GM18498 (cell line): ENCODE measurements at regions not wholly inside any gene's neighbourhood (a gene's known extent, or its start where the extent isn't known, plus 50 kb on each side); places are given as distances from the start of the nearest gene placed in this dataset.
"Not testable (repeated sequence)": the region's sequence is repeated elsewhere in the genome, so short reads cannot be mapped to it uniquely, and the experiment has no call there.

ENCODE experiments used
- ATAC-seq: cut with Tn5 transposase; IDR thresholded peaks from one replicate; pipeline ENCODE4 v1.9.1; 2021; ENCODE audit warnings: mild to moderate bottlenecking, moderate library complexity; ENCODE audit not compliant: unreplicated experiment

DNA sequence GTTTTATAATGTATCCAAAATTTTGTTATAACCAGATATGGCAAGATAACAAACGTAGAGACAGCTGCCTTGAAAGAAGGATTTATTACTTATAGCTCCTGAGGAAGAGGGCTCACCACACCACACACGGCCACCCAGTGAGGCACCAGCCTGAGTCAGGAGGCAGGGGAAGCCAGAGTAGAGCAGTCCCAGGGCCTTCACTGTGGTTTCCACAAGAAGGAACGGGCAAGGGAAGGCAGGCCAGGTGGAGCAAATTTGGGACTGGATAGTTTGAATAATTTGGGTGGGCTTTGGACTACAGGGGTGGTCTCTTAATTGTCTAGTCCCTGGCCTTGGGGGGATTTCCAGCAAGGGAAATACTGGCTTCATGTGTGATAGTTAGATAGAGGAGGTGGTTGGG lies 72.5 kb downstream of the RRAGC start:
- no peak for ATAC-seq

DNA sequence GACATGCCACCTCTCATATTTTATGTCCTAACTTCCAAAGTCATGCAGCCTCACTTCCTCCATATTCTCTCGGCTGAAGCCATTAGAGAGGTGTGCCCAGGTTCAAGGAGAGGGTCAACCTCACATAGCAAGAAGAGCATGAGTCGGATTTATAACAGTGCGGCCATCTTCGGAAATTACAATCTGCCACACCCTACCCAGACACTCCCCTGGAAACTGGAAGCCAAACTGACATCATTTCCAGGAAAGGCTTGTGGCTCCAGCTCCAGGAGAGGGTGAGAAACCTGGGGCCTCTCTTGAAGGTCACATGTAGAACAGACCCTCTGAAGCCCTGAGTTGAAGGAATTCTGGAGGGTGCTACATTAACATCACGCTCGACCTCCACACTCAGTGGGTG lies 73.5 kb downstream of the RRAGC start:
- ATAC-seq, result no peak

DNA sequence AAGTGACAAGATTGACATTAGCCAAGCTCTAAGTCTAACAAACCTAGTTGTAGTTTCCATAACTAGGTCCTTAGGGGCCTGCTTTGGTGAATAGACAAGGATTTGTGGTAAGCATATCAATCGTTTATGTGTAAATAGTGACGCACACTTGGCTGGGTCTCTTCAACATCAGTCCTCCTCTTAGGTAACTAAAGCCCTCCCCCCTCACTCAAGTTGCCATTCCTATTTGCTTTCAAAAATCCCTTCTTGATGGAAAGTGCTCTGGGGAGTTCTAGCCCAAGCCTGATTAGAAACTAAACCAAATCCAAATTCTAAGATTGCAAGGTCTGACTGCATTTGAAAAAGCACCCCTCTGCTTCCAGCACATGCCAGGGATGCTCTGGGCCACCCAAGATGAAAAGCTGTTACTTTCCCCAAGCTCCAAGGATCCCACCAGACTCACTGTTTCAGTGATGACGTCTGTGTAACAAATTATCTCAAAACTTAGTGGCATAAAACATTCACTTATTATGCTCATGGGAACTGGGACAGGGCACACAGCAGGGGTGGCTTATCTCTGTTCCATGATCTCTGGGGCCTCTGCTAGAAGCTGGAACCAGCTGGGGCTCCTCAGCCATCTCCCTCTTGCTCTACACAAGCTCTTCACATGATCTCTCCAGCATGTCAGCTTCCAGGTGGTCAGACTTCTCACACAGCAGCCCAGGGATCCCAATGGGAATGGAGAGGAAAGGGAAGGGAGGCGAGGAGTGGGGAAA lies 74.1 kb downstream of the RRAGC start:
- no peak for ATAC-seq

DNA sequence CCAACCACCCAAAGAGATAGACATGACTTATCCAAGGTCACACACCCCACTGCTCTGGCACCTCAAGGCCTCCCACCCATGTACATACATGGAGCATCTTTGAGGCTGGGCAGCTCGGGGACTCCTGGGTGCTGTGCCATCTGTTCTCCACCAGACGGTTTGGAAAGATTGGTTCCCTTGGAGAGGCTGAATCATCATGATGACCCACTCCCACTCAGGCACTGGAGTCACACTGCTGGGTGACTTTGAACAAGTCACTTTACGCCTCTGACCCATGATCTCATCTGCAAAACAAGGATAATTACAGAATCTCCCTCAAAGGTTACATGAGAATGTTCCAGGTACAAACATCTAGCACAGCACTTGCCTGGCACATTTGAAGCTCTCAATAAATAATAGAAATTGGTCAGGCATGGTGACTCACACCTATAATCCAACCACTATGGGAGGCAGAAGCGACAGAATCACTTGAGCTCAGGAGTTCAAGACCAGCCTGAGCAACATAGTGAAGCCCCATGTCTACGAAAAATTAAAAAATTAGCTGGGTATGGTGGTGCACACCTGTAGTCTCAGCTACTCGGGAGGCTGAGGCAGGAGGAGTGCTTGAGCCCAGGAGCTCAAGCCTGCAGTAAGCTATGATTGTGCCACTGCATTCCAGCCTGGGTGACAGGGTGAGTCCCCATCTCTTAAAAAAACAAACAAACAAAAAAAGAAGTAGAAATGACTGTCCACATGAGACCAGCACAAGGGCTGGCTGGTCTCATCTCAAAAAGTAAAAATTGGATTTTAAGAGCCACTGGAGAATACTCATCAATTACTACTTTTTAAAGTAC lies 74.9 kb downstream of the RRAGC start:
- no peak for ATAC-seq

DNA sequence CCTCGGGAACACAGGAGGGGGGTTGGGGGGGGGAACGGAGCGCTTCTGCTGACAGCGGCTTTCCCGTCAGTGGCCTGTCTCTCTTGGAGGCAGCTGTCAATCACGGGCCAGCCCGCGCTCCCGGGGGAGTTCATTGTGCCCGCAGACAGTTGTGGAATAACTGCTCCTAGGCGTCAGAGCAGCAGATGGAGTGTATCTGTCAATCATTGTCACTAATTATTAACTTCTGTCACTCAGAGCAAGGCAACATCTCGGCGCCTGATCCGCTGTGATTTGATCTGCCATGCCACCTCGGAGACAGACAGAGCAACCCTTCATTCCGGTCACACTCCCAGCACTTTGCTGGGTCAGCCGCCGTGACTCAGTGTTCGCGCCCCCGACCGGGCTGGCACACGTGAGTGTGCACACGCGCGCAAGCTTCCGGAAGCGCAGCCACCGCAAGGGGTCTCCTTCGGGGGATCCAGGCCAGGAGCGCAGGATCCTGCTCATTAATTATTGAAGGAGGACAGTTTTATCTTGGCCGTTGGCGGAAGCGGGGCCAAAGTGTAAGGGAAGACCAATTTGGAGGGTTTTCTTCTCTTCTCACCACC lies 75.8 kb downstream of the RRAGC start:
- no peak for ATAC-seq

DNA sequence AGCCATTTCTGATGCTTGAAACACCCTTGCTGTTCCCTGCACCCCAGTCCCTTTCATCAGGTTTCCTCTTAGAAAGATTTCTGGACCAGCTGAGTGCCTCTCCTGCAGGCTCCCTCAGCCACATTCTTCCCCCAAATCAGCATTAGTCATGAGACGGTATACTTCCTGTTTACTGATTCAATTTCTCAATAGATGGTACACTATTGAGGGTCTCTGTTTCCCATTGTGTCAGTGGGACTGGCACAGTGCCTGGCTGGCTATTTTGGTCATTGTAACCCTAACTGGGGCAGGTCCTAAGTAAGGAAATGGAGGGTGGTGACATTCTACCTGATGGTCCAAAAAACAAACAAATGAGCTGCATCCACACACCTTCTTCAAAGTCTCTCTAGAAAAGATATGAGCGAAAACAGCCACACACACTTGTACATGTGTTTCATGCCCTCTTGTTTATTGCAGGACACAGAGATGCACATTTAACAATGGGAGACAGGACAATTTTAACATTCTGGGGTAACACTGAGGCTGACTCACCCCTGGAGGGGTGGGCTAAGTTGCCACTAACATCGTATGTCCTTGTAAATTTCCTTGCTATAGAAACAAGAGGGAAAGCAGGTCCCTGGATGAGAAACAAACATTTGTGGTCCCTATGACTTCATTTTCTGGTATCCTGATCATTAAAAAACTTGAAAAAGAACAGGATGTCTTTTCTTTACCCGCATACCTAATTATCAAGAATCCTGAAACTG lies 77.5 kb downstream of the RRAGC start:
- no peak for ATAC-seq

DNA sequence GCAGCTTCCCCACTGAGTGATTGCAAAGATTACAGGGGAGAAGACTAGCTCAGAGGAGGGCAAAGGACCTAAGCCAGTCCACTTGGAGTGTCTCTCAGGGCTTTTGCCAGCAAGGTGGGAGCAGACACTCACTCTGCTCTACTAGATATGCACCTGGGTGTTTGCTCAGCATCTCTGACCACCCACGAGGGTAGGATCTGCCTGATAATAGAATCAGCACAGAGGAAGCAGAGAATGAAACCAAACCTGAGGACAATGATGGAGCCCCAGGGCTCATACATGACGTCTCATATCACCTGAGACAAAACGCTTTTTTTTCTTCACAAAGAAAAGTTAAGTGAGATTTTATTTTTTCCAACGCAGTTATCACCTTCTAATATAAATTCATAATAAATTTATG lies 79.4 kb downstream of the RRAGC start:
- ATAC-seq, result no peak

DNA sequence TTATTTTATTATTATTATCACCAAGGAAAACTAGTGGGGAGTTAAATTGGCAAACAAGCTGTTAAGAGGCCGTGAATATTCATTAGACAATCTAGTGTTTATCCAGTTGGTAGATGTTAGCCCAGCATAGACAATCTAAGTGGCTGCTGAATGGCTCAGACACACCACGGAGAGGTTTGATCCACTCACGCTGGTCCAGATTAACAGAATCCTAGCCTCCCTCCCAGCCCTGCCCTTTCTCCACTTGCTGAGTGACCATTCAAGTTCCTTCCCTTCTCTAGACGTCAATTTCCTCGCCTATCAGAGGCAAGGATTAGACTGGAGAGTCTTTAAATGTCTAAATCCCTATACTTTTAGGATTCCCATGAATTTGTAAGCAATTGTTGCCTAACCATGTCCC lies 80.1 kb downstream of the RRAGC start:
- no peak for ATAC-seq

DNA sequence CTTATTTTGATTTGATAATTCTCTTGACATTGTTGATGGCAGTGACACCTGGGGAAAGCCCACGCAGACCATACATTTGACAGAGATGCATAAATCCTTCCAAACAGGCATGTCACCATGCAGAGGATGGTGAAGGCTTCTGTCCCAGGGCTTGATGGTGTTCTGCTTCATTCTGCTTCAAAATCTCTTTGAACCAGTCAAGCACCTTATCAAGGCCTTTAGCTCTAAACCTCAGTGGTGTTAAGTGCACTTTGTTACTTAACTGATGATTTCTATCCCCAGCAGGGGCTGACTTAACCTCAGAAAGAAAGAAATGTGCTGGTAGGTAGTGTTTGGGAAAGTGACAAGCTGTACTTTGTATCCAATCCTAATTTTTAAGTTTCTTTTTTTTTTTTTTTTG lies 81.1 kb downstream of the RRAGC start:
- ATAC-seq, result no peak

DNA sequence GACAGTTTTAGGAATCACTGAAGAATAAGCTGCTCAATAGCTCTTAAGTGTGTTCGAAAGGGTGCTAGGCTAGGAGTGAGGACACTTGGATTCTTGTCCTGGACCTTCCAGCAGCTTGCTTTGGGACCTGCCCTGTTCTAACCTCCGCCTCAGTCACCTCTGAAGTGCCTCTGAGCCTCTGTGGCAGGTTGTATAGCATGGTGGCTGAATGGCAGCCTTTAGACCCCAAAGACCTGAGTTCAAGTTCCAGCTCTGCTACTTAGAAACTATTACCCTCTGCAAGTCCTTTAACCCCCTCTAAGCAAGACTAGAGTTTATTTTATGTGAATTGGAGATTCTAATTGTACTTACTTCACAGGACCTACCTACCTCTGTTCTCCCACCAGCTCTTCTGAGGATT lies 81.5 kb downstream of the RRAGC start:
- no peak for ATAC-seq

DNA sequence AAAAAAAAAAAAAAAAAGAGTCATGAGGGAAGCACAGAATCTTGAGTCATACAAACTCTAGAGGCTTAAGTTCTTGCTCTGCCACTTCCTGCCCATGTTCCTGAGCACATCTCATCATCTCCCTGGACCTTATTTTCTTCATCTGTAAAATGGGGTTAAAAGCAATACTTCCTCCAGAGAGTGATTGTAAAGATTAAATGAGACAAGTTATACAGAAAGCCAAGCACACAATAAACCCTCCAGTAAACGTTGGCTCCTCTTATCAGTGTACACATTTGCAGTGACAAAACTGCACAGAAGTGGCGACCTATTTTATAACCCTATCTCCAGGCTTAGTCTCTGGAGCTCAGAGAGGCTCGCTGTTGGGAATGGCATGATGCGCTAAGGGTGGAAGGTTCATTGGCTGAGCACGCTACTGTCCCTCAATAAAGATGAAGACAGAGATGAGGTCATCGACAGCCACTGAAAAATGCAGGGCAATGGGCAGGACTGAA lies 82.1 kb downstream of the RRAGC start:
- ATAC-seq, result no peak

DNA sequence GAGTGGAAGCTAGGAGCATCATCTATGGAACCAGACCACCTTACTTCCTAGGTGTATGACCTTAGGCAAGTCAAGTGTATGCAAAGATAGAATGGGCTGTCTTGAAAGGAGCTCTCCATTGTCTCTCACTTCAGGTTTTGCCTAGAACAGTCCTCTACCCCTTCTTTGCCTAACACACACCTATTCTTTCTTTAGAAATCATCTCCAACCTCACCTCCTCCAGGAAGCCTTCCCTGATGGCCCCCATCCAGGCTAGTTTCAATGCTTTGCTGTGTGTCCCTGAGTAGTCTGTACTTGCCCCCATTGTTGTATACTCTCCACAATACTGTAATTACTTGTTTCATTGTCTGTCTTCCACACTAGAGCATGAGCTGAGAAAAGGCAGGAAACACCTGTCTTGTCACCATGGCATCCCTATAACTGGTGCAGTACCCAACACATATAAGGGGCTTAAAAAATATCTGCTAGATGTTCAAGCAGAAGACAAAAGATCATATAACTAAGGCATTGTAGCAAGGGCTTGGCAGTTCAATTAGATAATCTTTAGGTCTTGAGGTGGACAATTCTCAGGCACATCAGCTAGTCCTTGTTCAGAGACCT lies 83.0 kb downstream of the RRAGC start:
- ATAC-seq, result no peak

DNA sequence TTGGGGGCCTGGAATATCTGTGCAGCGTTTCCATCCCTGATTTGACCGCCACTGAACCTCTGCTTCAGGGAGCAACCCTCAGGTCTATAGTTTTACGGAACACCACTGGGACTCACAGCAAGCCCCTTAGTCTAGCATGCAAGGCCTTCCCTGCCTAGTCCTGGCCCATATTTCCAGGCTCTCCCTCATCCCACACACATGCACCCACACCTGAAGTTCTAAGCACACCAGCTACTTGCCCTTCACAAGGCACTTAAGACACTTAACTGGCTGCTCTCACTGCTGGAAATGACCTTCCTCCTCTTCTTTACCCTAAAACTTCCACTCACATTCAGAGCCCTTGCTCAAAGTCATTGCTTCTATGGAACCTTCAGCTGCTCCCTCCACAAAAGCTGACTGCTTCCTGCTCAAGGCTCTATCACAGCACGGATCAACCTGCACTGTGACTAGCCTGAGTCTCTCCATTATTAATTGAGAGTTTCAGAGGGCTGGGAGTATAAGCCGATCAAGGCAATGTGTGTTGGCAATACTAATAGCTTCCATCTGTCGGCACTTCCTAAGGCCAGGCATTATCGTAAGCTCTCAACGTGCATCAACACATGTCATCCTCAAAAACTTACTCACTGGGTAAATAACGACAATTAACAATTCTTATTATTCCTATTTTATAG lies 84.3 kb downstream of the RRAGC start:
- ATAC-seq, result no peak

DNA sequence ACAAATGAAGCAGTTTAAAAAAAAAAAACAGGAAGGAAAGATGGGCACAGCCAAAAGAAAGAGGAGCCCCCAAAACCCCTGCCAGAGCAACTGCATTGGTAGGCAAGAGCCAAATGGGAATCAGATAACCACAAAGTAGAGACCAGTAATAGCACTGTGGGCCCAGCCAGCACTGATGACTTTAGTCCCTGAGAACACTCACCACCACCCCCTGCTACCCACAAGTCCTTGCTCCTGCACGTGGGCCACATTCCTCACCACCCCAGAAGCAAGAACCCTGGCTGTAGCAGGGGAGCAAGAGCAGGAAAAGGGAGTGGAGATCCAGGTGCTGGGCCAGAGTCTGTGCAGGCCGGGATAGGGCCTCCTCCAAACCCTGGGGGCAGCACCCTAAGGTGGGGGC lies 86.1 kb downstream of the RRAGC start:
- ATAC-seq, result no peak

DNA sequence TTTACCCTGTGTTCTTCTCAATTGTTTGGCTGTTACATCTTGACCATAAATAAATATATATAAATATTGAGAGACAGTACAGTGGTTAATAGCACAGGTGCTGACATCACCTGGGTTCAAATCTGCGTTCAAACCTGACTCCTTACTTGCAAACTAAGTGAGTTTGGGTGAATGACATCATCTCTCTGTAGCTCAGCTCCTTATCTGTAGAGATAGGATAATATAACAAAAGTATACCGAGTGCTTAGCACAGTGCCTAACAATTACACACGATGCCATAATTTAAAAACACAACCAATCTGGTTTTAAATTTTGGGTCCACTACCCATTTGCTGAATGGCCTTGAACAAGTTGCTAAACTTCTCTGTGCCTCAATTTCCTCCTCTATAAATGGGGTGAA lies 86.6 kb downstream of the RRAGC start:
- ATAC-seq, result no peak

DNA sequence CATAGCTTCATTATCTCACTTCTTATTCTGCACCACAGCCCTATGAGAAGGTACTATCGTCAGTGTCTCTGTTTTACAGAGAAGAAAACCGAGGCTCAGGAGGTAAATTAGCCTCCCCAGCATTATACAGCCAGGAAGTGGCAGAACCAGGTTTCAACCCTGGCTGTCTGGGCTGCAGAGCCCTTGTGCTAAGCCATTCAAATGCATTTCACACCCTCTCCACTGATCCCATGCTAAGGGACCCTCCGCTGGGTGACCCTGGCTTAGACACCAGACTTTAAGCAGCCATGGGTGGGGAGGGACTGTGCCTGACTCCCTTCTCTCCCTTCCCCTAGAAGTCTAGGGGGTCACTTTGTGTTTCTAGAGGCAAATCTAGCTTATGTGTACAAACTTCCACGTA lies 87.5 kb downstream of the RRAGC start:
- ATAC-seq, result no peak

DNA sequence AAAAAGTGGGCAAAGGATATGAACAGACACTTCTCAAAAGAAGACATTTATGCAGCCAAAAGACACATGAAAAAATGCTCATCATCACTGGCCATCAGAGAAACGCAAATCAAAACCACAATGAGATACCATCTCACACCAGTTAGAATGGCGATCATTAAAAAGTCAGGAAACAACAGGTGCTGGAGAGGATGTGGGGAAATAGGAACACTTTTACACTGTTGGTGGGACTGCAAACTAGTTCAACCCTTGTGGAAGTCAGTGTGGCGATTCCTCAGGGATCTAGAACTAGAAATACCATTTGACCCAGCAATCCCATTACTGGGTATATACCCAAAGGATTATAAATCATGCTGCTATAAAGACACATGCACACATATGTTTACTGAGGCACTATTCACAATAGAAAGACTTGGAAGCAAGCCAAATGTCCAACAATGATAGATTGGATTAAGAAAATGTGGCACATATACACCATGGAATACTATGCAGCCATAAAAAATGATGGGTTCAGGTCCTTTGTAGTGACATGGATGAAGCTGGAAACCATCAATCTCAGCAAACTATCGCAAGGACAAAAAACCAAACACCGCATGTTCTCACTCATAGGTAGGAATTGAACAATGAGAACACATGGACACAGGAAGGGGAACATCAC lies 88.9 kb downstream of the RRAGC start:
- ATAC-seq, result not testable (repeated sequence)

DNA sequence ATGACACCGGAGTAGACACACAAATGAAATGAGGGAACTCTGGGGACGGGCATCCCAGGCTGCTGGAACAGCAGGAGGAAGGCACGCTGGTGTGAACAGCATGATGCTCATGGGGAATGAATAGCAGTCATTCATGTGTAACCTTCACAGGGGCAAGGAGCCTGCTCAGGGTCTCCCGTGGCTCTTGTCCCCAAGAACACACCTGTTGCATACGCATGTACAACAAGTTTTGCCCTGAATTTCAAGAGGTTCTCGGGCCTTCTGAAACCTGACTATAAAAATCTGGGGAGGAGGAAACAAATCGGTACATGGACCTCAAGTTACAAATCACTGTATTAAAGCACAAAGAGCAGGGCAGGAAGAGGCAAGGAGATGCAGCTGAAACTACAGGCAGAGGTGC lies 93.4 kb downstream of the RRAGC start:
- ATAC-seq, result no peak

DNA sequence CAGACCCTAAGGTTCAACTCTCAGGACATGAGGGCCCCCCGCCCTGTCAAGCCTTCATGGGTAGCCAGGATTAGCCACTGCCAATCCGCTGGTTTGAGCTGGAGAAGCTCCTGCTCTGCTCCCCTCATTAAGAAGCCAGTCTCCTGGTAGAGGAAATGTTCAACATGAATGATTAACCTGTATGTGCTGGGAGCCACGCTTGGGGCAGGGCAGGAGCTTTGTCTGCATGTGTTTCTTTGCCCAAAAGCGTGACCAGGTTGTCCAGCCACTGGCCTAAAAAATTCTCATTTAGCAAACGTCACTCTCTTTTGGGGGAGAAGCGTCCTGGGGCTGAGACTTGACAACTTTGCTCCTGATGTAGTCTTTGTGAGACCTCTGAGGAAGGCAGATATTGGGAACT lies 96.5 kb downstream of the RRAGC start:
- ATAC-seq, result no peak

DNA sequence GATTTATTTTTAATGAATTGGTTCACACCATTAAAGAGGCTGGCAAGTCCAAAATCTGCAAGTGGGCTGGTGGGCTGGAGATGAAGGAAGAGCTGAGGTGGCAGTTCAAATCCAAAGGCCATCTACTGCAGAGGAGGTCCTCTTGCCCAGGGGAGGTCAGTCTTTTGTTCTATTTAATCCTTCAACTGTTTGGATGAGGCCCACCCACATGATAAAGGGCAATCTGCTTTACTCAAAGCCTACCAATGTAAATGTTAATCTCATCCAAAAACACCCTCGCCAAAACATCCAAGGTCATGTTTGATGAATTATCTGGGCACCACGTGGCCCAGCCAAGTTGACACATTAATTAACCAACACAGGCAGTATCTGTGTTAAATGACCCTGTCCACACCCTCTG lies 99.0 kb downstream of the RRAGC start:
- ATAC-seq, result no peak
